ENCODE measurements at regions not wholly inside any gene's neighbourhood (a gene's known extent, or its start where the extent isn't known, plus 50 kb on each side); places are given as distances from the start of the nearest gene placed in this dataset.

DNA sequence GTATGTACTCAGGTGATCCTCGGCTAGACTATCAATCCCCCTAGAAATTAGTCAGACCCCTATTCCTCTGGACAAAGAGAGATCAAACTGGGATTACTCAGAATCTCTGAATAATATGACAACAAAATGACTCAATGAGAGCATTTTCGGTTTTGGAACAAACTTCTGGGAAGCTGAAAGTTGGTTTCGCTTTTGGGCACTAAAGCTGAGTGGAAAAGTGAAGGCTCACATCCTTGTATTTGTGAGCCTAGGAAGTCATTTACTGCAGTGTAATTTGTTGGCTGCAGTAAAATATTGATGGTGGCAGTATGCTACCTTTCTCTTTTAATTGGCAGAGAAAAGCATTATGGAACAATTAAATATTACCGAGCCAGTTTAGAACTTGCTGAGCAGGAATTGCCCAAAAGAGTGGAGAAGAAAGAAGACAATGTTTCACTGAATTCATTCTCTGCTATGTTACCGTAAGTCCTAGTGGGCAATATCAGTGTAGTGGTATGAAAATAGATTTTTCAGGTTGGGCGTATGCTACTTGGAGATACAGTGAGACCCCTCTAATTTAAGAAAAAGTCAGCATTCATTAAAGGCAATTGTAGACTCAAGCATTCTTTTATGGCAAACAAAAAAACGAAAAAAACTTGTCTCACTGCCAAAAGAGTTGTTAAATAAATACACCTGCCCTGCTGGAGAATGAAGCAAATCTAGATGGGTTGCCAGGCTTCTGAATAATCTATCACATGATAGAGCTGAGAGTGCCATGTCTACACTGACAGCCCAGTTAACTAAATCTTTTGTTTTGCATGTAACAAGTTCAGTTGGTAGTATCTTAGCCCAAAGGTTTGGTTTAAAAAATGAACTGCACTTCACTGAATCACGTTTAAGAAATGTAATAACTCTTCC lies 69.6 kb downstream of the AGTR2 start:
- Histone ChIP-seq H3K9me1 (ENCODE audit: insufficient read depth, low read length) (no peaks in the 10 kb centered on the region), H3K79me1 (ENCODE audit: low read depth in 1 of 2, low read length in 2 of 2) (no peaks in the 10 kb centered on the region), H2BK5ac (ENCODE audit: low read depth, low read length, poor library complexity, severe bottlenecking) (no peak overlapping the region), H3K4me1 (ENCODE audit: control insufficient read depth, insufficient read depth, low read length) (no peaks in the 10 kb centered on the region), H2BK120ac (ENCODE audit: low read depth, low read length) (no peak overlapping the region), H4K5ac (ENCODE audit: low read depth, low read length) (no peak overlapping the region), H3K18ac (ENCODE audit: low read depth, low read length) (no peak overlapping the region), H3K9me3 (ENCODE audit: control insufficient read depth, insufficient read depth, low read length) (0 out of 2 replicates have a peak, but pooled peaks cover 2% of the 10 kb centered on the region), H3K9ac (ENCODE audit: low read depth, low read length) (no peak overlapping the region), H4K8ac (ENCODE audit: low read depth in 2 of 2, low read length in 2 of 2) (no peak overlapping the region), H2AK9ac (replicated peaks; ENCODE audit: low read depth, low read length, poor library complexity) (no peak overlapping the region), H2AK5ac (ENCODE audit: low read depth, low read length) (no peak overlapping the region), H2AFZ (replicated peaks; ENCODE audit: low read length, poor library complexity) (no peak overlapping the region), H3K23ac (ENCODE audit: low read depth, low read length) (no peak overlapping the region), H2BK15ac (ENCODE audit: low read depth, low read length) (no peak overlapping the region), H3K4me3 (ENCODE audit: insufficient read depth, low read depth, low read length) (no peak overlapping the region), H3K4ac (ENCODE audit: low read depth, low read length) (no peak overlapping the region), H4K91ac (ENCODE audit: insufficient read depth, low read depth, low read length) (no peak overlapping the region), H3K56ac (ENCODE audit: extremely low read depth, insufficient read depth, low read length) (no peak overlapping the region), H3K4me2 (ENCODE audit: low read depth, low read length) (no peak overlapping the region), H4K20me1 (ENCODE audit: insufficient read depth, low read length) (no peaks in the 10 kb centered on the region), H3K27ac (ENCODE audit: insufficient read depth, low read length) (no peak overlapping the region), H3K27me3 (ENCODE audit: control insufficient read depth, insufficient read depth, low read length) (no peaks in the 10 kb centered on the region), H3K14ac (replicated peaks; ENCODE audit: low read depth, low read length) (no peak overlapping the region), H3K36me3 (ENCODE audit: control insufficient read depth, insufficient read depth, low read length) (no peaks in the 10 kb centered on the region), H2BK20ac (ENCODE audit: low read depth, low read length) (no peak overlapping the region)
- DNase-seq (no peak), ATAC-seq (ENCODE audit: low read depth) (no peak)
- intact Hi-C loops (cut with micrococcal nuclease), result no loop called here
- 55% methylated on average over 2 of the region's 8 CpGs; no CpG with 5 or more reads in 1 of the 2 experiments for WGBS, 2 experiments (ENCODE audit: extremely low coverage in 2 of 2, insufficient read length in 1 of 2)
- POLR2A ChIA-PET (ENCODE audit: unreplicated experiment), result no interaction called here
- CTCF ChIA-PET, result no interaction called here
- dilution Hi-C loops (cut with HindIII; ENCODE audit: low sequenced_read_pairs, unreplicated experiment), result no loop called here
- no TSS peak for BruUV-seq (replicated peaks)
- no peak for TF ChIP-seq SMC3 (IDR thresholded peaks at IDR 0.05; ENCODE audit: low read depth, low read length)
- TF ChIP-seq NFE2L2 (IDR thresholded peaks at IDR 0.05; ENCODE audit: low read depth, low read length), result no peak
- TF ChIP-seq RAD21 (IDR thresholded peaks at IDR 0.05; ENCODE audit: low read length), result no peak
- no peak for TF ChIP-seq CEBPB (IDR thresholded peaks at IDR 0.05; ENCODE audit: low read depth, low read length)
- TF ChIP-seq POLR2A (IDR thresholded peaks at IDR 0.05; ENCODE audit: low read depth, low read length), result no peak
- TF ChIP-seq MAZ (IDR thresholded peaks at IDR 0.05; ENCODE audit: borderline replicate concordance, low read depth, low read length), result no peak
- TF ChIP-seq MXI1 (IDR thresholded peaks at IDR 0.05; ENCODE audit: borderline replicate concordance, low read depth, low read length), result no peak
- no peak for TF ChIP-seq RFX5 (IDR thresholded peaks at IDR 0.05; ENCODE audit: low read depth, low read length)
- no peak for TF ChIP-seq FOS (IDR thresholded peaks at IDR 0.05; ENCODE audit: low read depth, low read length)
- TF ChIP-seq, protein P1, sequence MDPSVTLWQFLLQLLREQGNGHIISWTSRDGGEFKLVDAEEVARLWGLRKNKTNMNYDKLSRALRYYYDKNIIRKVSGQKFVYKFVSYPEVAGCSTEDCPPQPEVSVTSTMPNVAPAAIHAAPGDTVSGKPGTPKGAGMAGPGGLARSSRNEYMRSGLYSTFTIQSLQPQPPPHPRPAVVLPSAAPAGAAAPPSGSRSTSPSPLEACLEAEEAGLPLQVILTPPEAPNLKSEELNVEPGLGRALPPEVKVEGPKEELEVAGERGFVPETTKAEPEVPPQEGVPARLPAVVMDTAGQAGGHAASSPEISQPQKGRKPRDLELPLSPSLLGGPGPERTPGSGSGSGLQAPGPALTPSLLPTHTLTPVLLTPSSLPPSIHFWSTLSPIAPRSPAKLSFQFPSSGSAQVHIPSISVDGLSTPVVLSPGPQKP (IDR thresholded peaks at IDR 0.05; ENCODE audit: borderline replicate concordance, low read depth, low read length), result no peak
- in situ Hi-C loops (cut with MboI; ENCODE audit: low sequenced_read_pairs), result no loop called here

Data from IMR-90 (cell line).